NT2/D1 (cell line): ENCODE measurements at regions not wholly inside any gene's neighbourhood (a gene's known extent, or its start where the extent isn't known, plus 50 kb on each side); places are given as distances from the start of the nearest gene placed in this dataset.

Source experiments
- DNase-seq: peaks from one replicate; pipeline ENCODE4 v3.0.0-alpha.2; 2011; ENCODE audit warnings: low read depth, low spot score
- H3K27me3 ChIP-seq: 2 replicates; pipeline ENCODE4 v1.6.0; 2011; ENCODE audit warnings: mild to moderate bottlenecking; ENCODE audit not compliant: insufficient read length, insufficient read depth
- H3K36me3 ChIP-seq: 2 replicates; pipeline ENCODE4 v1.6.1; 2011; ENCODE audit warnings: mild to moderate bottlenecking, low read length, mixed read lengths; ENCODE audit not compliant: insufficient read depth, insufficient read length
- H3K4me1 ChIP-seq: 2 replicates; pipeline ENCODE4 v1.5.1; 2011; ENCODE audit not compliant: insufficient read depth, insufficient read length
- H3K4me3 ChIP-seq: 2 replicates; pipeline ENCODE4 v1.5.1; 2011; ENCODE audit warnings: low read depth; ENCODE audit not compliant: insufficient read length
- H3K9ac ChIP-seq: 2 replicates; pipeline ENCODE4 v1.6.0; 2011; ENCODE audit warnings: low read depth; ENCODE audit not compliant: insufficient read length
- H3K9me3 ChIP-seq: 2 replicates; pipeline ENCODE4 v1.5.1; 2011; ENCODE audit warnings: mild to moderate bottlenecking, low read length; ENCODE audit not compliant: insufficient read depth
- SUZ12 ChIP-seq: IDR thresholded peaks from 2 replicates; pipeline ENCODE4 v1.6.1; 2011; ENCODE audit not compliant: insufficient read length, insufficient read depth; ENCODE audit errors: extremely low read depth
- YY1 ChIP-seq: IDR thresholded peaks from 2 replicates; pipeline ENCODE4 v1.6.1; 2011; ENCODE audit not compliant: insufficient read length, insufficient read depth
- ZNF274 ChIP-seq: IDR thresholded peaks from 2 replicates; pipeline ENCODE4 v1.6.1; 2011; ENCODE audit warnings: mild to moderate bottlenecking, low read depth, low read length

- Histone ChIP-seq H3K27me3 (no peaks in the 10 kb centered on the region), H3K36me3 (no peaks in the 10 kb centered on the region), H3K9ac (no peak overlapping the region), H3K9me3 (no peaks in the 10 kb centered on the region), H3K4me1 (no peaks in the 10 kb centered on the region), H3K4me3 (no peak overlapping the region)
- TF ChIP-seq SUZ12, result no peak
- no peak for TF ChIP-seq YY1
- no peak for TF ChIP-seq ZNF274
- no peak for DNase-seq
Measured at GRCh38 chr6:121828146-121828886, 392.9 kb downstream of the GJA1 start.

DNA sequence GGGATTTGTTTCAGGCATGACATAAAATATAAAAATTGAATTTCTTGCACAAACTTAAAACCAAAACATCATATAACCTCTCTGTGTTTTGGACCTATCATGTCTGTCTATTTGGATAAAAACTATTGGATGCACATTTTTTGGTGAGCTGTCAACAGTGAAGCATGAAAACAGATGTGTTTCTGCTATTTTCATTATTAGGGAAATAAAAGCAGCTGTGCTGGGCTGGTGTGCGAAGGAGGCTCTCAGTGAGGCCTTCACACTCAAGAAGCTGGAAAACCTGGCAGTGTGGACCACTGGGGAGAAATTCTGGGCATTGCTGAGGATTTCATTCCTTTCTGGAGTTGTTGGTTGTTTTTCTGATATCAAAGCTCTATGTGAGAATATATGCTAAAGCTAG lies 395.3 kb downstream of the GJA1 start:
- no peak for DNase-seq
- no peaks in the 10 kb centered on the region for H3K9me3 ChIP-seq

DNA sequence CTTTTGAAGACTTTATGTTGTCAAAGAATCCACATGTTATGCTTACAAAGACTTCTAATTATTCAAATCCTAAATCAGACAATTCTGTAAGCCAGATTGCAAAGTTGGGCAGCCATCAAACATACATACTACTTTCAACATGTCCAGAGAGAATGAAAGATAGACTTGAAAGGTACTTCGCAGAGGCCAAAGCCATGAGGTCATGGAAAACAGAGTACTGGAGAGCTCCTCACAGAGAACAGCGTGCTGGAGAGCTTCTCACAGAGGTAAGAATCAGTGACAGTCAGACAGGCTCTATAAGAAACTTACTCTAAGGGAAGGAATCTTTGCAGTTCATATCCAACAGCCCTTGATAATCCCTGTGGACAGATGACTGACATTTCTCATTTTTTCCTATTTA lies 400.2 kb downstream of the GJA1 start:
- Histone ChIP-seq H3K4me3 (no peak overlapping the region), H3K27me3 (no peaks in the 10 kb centered on the region), H3K9me3 (no peaks in the 10 kb centered on the region), H3K4me1 (no peaks in the 10 kb centered on the region), H3K9ac (no peak overlapping the region), H3K36me3 (no peaks in the 10 kb centered on the region)
- DNase-seq, result no peak
- TF ChIP-seq ZNF274, result no peak
- TF ChIP-seq YY1, result no peak
- TF ChIP-seq SUZ12, result no peak

More for the DNA sequence above, 395.3 kb downstream of the GJA1 start:
- Histone ChIP-seq H3K9ac (no peak overlapping the region), H3K4me3 (no peak overlapping the region), H3K4me1 (no peaks in the 10 kb centered on the region), H3K36me3 (no peaks in the 10 kb centered on the region), H3K27me3 (no peaks in the 10 kb centered on the region)
- TF ChIP-seq YY1, result no peak
- TF ChIP-seq ZNF274, result no peak
- TF ChIP-seq SUZ12, result no peak

DNA sequence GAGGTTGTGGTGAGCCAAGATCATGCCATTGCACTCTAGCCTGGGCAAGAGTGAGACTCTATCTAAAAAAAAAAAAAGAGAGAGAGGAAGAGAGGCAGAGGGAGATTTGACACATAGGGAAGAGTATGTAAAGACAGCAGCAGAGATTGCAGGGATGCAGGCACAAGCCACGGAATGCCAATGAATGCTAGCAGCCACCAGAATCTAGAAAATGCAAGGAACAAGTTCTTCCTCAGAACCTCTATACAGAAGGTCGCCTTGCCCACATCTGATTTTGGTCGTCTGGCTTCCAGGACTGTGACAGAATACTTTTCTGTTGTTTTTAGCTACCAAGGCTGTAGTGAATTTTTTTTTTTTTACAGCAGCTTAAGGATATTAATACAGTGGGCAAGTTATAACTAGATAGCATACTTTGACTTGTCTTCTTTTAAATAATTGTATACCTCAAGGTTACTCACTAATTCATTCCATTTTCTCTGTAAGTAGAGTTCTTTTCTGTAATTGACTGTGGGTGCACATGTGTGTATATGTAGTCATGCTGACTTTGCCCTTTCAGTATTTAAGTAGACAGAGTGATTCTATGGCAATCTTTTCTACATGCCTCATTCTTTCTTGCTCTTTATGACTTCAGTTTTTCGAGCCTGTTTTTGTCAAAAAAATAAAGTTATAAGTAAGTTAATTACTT lies 402.2 kb downstream of the GJA1 start:
- Histone ChIP-seq H3K9me3 (no peaks in the 10 kb centered on the region), H3K27me3 (no peaks in the 10 kb centered on the region), H3K4me1 (no peaks in the 10 kb centered on the region), H3K9ac (no peak overlapping the region), H3K4me3 (no peak overlapping the region), H3K36me3 (no peaks in the 10 kb centered on the region)
- no peak for DNase-seq
- TF ChIP-seq YY1, result no peak
- TF ChIP-seq ZNF274, result no peak
- no peak for TF ChIP-seq SUZ12

GRCh38 chr6:121838842-121839241 lies 403.4 kb downstream of the GJA1 start:
- H3K36me3 ChIP-seq, result no peaks in the 10 kb centered on the region
- H3K4me1 ChIP-seq, result no peaks in the 10 kb centered on the region
- DNase-seq, result no peak
- no peak overlapping the region for H3K4me3 ChIP-seq
- TF ChIP-seq ZNF274 (no peak), YY1 (no peak), SUZ12 (no peak)
- no peaks in the 10 kb centered on the region for H3K9me3 ChIP-seq
- H3K9ac ChIP-seq, result no peak overlapping the region
- H3K27me3 ChIP-seq, result no peaks in the 10 kb centered on the region

DNA sequence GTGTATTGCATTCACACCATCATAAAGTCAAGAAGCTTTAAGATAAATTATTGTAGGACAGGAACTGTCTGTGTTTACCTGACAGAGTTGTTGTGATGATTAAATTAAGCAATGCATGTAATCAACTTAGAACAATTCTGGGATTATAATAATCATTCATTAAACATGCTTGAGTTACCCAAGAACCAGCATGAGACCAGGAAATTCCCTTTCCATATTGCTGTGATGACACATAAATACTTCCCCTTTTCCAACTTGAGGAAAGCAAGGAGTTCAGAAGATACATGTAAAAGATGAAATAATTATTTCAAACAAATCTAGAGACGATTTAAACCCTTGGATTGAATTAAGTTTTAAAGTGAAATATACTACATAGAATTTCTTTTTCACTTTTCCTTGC lies 404.4 kb downstream of the GJA1 start:
- no peak for TF ChIP-seq ZNF274
- no peak for TF ChIP-seq SUZ12
- TF ChIP-seq YY1, result no peak
- no peak overlapping the region for H3K4me3 ChIP-seq
- no peaks in the 10 kb centered on the region for H3K9me3 ChIP-seq
- no peak for DNase-seq
- H3K36me3 ChIP-seq, result no peaks in the 10 kb centered on the region
- no peaks in the 10 kb centered on the region for H3K27me3 ChIP-seq
- H3K4me1 ChIP-seq, result no peaks in the 10 kb centered on the region
- no peak overlapping the region for H3K9ac ChIP-seq

GRCh38 chr6:121844898-121845297 lies 409.5 kb downstream of the GJA1 start:
- no peak for DNase-seq
- Histone ChIP-seq H3K36me3 (no peaks in the 10 kb centered on the region), H3K9ac (no peak overlapping the region), H3K9me3 (no peaks in the 10 kb centered on the region), H3K27me3 (no peaks in the 10 kb centered on the region), H3K4me1 (no peaks in the 10 kb centered on the region), H3K4me3 (no peak overlapping the region)
- no peak for TF ChIP-seq SUZ12
- no peak for TF ChIP-seq YY1
- no peak for TF ChIP-seq ZNF274
